Fibroblast of mammary gland (primary cell): ENCODE measurements at regions not wholly inside any gene's neighbourhood (a gene's known extent, or its start where the extent isn't known, plus 50 kb on each side); places are given as distances from the start of the nearest gene placed in this dataset.
A peak's percentile ranks its signal among the peaks of the same experiment; 100 is the strongest.

ENCODE experiments used
- DNase-seq: peaks from one replicate; pipeline ENCODE4 v3.0.0-alpha.2; 2010; ENCODE audit warnings: low read depth
- H3K4me3 ChIP-seq: 2 replicates; pipeline ENCODE4 v1.5.1; 2011; ENCODE audit warnings: low read depth, mild to moderate bottlenecking, low read length, moderate library complexity; ENCODE audit not compliant: control insufficient read depth
- TF ChIP-seq, protein P1 (sequence below): conservative IDR thresholded peaks from 2 replicates; pipeline ENCODE4 v1.5.1; 2011; ENCODE audit warnings: low read depth, low read length, inconsistent platforms; ENCODE audit not compliant: control insufficient read depth, insufficient read depth

DNA sequence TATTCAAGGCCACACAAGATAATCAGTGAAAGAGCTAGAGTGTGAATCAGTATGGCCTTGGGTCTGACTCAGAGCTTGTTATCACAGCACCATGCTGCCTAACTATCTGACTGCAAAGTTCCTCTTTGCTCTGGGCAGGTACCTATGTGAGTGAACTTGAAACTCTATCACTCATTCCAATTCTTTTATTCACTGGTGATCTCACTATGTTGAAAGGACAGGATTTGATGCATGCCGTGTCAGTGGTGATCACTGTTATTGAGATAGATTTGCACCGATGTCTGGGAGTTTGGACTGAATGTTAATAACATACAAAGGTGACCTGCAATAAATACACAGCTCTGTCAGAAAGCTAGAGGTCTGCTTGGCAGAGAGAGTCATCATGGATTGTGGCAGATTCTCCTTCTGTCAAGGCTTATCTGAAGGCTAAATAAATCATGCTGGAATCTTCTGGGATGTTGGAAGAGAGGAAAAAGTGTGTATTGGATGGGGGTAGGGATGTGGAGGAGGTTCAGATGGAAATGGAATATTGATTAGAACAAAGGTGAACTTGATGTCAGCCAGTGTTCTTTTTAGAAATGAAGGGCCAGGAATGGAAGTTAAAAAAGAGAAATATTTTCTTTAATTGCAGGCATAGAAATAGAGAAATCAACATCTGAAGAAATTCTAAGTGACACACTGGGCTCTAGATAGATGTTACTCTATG lies 91.8 kb upstream of the TNC start:
- H3K4me3 ChIP-seq = no peak overlapping the region
- DNase-seq = peak; percentile 27
- TF ChIP-seq, protein P1, sequence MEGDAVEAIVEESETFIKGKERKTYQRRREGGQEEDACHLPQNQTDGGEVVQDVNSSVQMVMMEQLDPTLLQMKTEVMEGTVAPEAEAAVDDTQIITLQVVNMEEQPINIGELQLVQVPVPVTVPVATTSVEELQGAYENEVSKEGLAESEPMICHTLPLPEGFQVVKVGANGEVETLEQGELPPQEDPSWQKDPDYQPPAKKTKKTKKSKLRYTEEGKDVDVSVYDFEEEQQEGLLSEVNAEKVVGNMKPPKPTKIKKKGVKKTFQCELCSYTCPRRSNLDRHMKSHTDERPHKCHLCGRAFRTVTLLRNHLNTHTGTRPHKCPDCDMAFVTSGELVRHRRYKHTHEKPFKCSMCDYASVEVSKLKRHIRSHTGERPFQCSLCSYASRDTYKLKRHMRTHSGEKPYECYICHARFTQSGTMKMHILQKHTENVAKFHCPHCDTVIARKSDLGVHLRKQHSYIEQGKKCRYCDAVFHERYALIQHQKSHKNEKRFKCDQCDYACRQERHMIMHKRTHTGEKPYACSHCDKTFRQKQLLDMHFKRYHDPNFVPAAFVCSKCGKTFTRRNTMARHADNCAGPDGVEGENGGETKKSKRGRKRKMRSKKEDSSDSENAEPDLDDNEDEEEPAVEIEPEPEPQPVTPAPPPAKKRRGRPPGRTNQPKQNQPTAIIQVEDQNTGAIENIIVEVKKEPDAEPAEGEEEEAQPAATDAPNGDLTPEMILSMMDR = no peak

GRCh38 chr9:115210699-115211098 lies 92.7 kb upstream of the TNC start:
- TF ChIP-seq, protein P1 = no peak
- H3K4me3 ChIP-seq = no peak overlapping the region
- peak; percentile 41 for DNase-seq

DNA sequence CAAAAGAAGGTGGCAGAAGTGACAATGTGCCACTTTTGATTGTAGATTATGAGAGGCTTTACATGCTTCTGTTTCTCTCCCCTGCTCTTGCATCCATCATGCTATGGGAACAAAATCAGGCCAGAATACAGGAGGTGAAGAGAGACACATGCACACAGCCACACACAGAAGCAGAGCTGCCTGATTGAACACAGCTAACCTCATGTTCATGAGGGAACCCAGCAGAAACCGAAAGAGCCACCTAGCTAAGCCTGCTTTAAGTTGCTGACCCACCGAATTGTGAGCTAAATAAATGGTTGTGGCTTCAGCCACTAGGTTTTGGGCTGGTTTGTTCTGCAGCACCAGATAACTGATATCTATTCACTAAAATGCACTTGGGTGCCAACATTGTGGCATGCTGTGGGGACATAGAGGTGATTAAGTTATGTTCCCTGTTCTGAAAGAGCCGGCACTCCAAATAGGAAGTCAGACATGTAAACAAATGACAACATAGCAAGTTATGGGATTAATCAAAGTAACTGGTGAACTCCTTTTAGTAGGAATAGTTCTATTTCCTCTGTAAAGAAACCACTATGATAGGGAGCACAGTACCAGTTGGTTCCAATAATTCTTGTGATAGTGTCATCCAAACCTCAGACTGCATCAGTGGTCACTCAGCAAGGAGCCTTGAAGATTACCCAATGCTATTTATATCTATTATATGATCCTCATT lies 93.6 kb upstream of the TNC start:
- H3K4me3 ChIP-seq = no peak overlapping the region
- TF ChIP-seq, protein P1 = no peak
- DNase-seq = peak; percentile 87

- no peak overlapping the region for H3K4me3 ChIP-seq
- no peak for DNase-seq
- TF ChIP-seq, protein P1 = no peak
Observed at GRCh38 chr9:115212125-115212605, 94.2 kb upstream of the TNC start.

DNA sequence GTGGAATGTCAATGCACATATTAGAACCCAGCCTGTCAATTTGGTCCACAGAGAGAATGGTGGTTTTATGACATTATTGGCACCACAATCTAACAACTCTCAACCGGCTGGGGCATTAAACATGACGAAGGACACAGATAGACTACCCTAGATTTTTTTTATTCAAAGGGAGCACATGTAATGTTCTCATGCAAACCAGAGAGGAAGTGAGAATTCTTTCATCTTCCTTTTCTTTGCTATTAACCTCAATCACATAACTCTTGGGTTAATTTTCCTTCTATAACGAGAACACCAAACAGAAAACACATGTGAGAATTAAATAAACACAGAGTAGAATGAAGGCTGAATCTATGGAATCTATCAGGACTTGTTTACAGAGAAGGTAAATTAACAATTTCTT lies 94.9 kb upstream of the TNC start:
- H3K4me3 ChIP-seq = no peak overlapping the region
- DNase-seq = no peak
- TF ChIP-seq, protein P1 = no peak

GRCh38 chr9:115213818-115214334 lies 95.9 kb upstream of the TNC start:
- H3K4me3 ChIP-seq = no peak overlapping the region
- DNase-seq = peak; percentile 93
- TF ChIP-seq, protein P1 = no peak
